ENCODE measurements at regions not wholly inside any gene's neighbourhood (a gene's known extent, or its start where the extent isn't known, plus 50 kb on each side); places are given as distances from the start of the nearest gene placed in this dataset.

DNA sequence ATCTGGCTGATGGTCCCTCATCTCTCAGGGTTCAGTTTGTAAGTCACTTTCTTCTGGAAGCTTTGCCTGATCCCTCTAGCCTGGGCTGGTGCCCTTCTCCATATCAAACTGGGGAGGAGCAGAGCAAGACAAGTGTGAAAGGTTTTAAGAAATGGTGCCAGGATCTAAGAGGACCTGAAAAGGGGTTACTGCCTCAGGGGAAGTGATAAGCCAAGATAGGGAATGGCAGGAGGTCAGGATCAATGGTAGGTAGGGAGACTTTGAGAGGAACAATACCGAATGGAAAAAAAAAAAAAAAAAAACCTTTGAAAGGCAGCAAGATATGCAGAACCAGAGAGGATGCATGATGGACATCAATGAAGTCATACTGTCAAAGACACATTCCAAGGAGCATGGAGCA is 67.5 kb upstream of the TLR4 start:
- TF ChIP-seq, protein P1, sequence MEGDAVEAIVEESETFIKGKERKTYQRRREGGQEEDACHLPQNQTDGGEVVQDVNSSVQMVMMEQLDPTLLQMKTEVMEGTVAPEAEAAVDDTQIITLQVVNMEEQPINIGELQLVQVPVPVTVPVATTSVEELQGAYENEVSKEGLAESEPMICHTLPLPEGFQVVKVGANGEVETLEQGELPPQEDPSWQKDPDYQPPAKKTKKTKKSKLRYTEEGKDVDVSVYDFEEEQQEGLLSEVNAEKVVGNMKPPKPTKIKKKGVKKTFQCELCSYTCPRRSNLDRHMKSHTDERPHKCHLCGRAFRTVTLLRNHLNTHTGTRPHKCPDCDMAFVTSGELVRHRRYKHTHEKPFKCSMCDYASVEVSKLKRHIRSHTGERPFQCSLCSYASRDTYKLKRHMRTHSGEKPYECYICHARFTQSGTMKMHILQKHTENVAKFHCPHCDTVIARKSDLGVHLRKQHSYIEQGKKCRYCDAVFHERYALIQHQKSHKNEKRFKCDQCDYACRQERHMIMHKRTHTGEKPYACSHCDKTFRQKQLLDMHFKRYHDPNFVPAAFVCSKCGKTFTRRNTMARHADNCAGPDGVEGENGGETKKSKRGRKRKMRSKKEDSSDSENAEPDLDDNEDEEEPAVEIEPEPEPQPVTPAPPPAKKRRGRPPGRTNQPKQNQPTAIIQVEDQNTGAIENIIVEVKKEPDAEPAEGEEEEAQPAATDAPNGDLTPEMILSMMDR (IDR thresholded peaks at IDR 0.05) = no peak
- TF ChIP-seq POLR2A (IDR thresholded peaks at IDR 0.05) (no peak), POLR2AphosphoS5 (IDR thresholded peaks at IDR 0.05; ENCODE audit: insufficient read depth in 1 of 2, low read depth in 1 of 2) (no peak)
